ENCODE measurements at regions not wholly inside any gene's neighbourhood (a gene's known extent, or its start where the extent isn't known, plus 50 kb on each side); places are given as distances from the start of the nearest gene placed in this dataset.

DNA sequence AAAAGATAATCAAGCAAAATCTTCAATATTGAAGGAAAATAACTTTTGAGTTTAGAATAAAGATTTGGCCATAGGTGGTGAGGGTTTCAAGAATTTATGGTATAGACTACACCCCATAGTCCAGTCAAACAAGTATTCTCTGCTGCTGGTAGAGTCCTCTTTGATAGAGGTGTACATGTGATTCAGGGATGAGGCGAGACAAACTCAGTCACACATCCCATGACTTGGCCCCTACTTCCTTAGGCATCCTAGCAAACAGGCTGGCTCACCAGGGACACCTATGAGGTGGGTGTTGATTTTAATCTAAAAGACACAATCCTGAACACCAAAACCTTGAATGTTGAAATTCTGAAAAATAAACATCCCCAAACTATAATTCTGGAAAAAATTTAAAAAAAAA, 78.1 kb upstream of the SLC25A13 start:
- ChIA-PET CTCF (no interaction called here), POLR2A (ENCODE audit: unreplicated experiment) (no interaction called here)
- no peak overlapping the region for H2AFZ ChIP-seq
- H3K4me1 ChIP-seq (replicated peaks; ENCODE audit: insufficient read depth) = no peaks in the 10 kb centered on the region
- BruUV-seq (replicated peaks) = no TSS peak
- H3K4me3 ChIP-seq = no peak overlapping the region
- H3K36me3 ChIP-seq (ENCODE audit: low read depth) = no peaks in the 10 kb centered on the region
- H3K9me2 ChIP-seq (ENCODE audit: insufficient read depth) = no peaks in the 10 kb centered on the region
- no peaks in the 10 kb centered on the region for H3F3A ChIP-seq (ENCODE audit: insufficient read depth, low read depth)
- H3K27me3 ChIP-seq (ENCODE audit: insufficient read depth, low read depth) = no peaks in the 10 kb centered on the region
- intact Hi-C loops (cut with micrococcal nuclease; ENCODE audit: unreplicated experiment) = no loop called here
- no peaks in the 10 kb centered on the region; the same call in 1 of the 2 replicates for H3K9me3 ChIP-seq (ENCODE audit: insufficient read depth, low read depth)
- DNase-seq = no peak
- H3K79me2 ChIP-seq (ENCODE audit: low read depth) = no peaks in the 10 kb centered on the region
- no peak overlapping the region for H3K4me2 ChIP-seq
- TF ChIP-seq, protein P1, sequence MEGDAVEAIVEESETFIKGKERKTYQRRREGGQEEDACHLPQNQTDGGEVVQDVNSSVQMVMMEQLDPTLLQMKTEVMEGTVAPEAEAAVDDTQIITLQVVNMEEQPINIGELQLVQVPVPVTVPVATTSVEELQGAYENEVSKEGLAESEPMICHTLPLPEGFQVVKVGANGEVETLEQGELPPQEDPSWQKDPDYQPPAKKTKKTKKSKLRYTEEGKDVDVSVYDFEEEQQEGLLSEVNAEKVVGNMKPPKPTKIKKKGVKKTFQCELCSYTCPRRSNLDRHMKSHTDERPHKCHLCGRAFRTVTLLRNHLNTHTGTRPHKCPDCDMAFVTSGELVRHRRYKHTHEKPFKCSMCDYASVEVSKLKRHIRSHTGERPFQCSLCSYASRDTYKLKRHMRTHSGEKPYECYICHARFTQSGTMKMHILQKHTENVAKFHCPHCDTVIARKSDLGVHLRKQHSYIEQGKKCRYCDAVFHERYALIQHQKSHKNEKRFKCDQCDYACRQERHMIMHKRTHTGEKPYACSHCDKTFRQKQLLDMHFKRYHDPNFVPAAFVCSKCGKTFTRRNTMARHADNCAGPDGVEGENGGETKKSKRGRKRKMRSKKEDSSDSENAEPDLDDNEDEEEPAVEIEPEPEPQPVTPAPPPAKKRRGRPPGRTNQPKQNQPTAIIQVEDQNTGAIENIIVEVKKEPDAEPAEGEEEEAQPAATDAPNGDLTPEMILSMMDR (conservative IDR thresholded peaks at IDR 0.05) = no peak
- no peak for TF ChIP-seq EZH2 (IDR thresholded peaks at IDR 0.05; ENCODE audit: low read depth)
- H4K20me1 ChIP-seq (ENCODE audit: insufficient read depth) = no peaks in the 10 kb centered on the region
- H3K27ac ChIP-seq = no peak overlapping the region

DNA sequence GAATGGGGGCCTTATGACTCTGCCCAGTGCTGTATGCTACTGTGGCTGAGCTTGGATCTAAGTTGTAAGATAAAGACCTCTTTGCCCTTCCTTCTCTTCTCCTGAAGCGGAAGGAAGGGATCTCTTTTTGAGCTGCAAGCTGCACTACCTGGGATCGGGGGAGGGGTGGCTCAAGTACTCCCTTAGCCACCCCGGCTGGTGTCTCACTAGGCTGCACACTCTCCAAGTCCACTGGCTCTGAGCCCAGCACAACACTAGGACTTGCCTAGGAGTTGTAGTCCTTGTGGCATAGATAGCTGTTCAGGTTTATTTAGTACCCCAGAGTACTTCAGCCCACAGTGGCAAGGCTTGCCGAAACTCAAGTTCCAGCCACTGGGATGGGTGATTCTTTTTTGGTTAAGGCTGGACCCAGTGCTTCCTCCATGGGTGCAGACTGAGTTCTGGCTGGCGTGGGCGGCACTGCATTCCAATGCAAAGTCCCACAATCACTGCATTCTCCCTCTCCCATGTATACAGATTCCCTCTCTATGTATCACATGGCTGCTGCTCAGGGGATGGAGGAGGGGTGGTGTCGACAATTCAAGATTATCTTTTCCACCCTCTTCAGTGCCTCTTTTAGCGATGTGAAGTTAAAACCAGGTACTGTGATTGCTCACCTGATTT, 76.2 kb upstream of the SLC25A13 start:
- H3K9me3 ChIP-seq (ENCODE audit: insufficient read depth, low read depth) = peaks cover 7% of the 10 kb centered on the region; the same call in 1 of the 2 replicates
- intact Hi-C loops (cut with micrococcal nuclease; ENCODE audit: unreplicated experiment) = no loop called here
- TF ChIP-seq, protein P1 (conservative IDR thresholded peaks at IDR 0.05) = no peak
- no peak for TF ChIP-seq EZH2 (IDR thresholded peaks at IDR 0.05; ENCODE audit: low read depth)
- POLR2A ChIA-PET (ENCODE audit: unreplicated experiment) = no interaction called here
- BruUV-seq (replicated peaks) = no TSS peak
- H3K4me2 ChIP-seq = no peak overlapping the region
- H3K36me3 ChIP-seq (ENCODE audit: low read depth) = no peaks in the 10 kb centered on the region
- no peak for DNase-seq
- no peak overlapping the region for H2AFZ ChIP-seq
- H4K20me1 ChIP-seq (ENCODE audit: insufficient read depth) = no peaks in the 10 kb centered on the region
- H3K4me1 ChIP-seq (replicated peaks; ENCODE audit: insufficient read depth) = no peaks in the 10 kb centered on the region
- no peaks in the 10 kb centered on the region for H3F3A ChIP-seq (ENCODE audit: insufficient read depth, low read depth)
- no peaks in the 10 kb centered on the region for H3K9me2 ChIP-seq (ENCODE audit: insufficient read depth)
- H3K79me2 ChIP-seq (ENCODE audit: low read depth) = no peaks in the 10 kb centered on the region
- CTCF ChIA-PET = interaction anchor here (0.6 kb wide), 1 partner anchor 321 kb away, joined by 4 read pairs; no protein-coding TSS in a partner anchor
- H3K4me3 ChIP-seq = no peak overlapping the region
- no peaks in the 10 kb centered on the region for H3K27me3 ChIP-seq (ENCODE audit: insufficient read depth, low read depth)
- H3K27ac ChIP-seq = no peak overlapping the region

DNA sequence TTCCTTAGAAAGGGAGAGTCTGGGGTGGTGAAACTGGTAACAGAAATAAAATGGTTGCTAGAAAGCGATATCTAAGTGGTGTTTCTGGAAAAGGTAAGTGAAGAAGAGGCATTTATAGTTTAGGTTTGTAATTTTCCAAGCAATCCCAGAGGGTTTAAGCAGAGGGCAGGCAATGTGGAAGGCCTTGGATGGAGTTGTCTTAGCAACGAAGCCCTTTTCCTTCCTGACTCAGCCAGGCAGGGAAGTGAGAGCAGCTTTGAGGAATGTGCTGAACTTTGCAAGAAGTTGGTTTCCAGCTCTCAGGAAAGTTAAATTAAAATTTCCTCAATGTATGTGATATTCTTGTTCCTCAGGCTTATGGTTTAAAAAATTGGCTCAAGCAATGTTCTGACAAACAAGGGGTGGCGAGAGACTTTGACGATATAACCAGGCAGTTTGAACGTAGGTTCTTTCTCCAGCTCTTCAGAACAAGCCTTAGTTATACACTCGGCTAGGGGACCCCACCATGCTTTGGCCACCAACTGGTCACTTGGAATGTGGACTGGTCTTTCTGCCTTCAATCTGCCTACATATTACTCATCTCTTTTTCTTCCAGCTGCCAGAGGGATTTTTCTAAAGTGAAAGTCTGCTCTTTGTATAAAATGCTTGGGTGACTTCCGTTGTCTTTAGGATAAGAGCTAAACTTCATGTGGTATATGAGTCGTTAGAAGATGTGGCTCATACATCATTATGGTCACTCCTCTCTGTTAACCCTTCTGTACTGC, 66.9 kb upstream of the SLC25A13 start:
- Histone ChIP-seq H3K27ac (no peak overlapping the region), H3K4me2 (peak overlapping the region; percentile 41; the same call in 1 of the 2 replicates), H4K20me1 (ENCODE audit: insufficient read depth) (no peaks in the 10 kb centered on the region), H3K9me2 (ENCODE audit: insufficient read depth) (no peaks in the 10 kb centered on the region), H3K36me3 (ENCODE audit: low read depth) (no peaks in the 10 kb centered on the region), H3F3A (ENCODE audit: insufficient read depth, low read depth) (peaks cover 11% of the 10 kb centered on the region), H2AFZ (no peak overlapping the region), H3K79me2 (ENCODE audit: low read depth) (no peaks in the 10 kb centered on the region), H3K4me1 (replicated peaks; ENCODE audit: insufficient read depth) (peaks cover 20% of the 10 kb centered on the region), H3K4me3 (no peak overlapping the region), H3K27me3 (ENCODE audit: insufficient read depth, low read depth) (no peaks in the 10 kb centered on the region), H3K9me3 (ENCODE audit: insufficient read depth, low read depth) (0 out of 2 replicates have a peak, but pooled peaks cover 3% of the 10 kb centered on the region)
- no peak for DNase-seq
- BruUV-seq (replicated peaks) = no TSS peak
- ChIA-PET POLR2A (ENCODE audit: unreplicated experiment) (no interaction called here), CTCF (no interaction called here)
- TF ChIP-seq, protein P1 (conservative IDR thresholded peaks at IDR 0.05) = no peak
- TF ChIP-seq EZH2 (IDR thresholded peaks at IDR 0.05; ENCODE audit: low read depth) = no peak
- intact Hi-C loops (cut with micrococcal nuclease; ENCODE audit: unreplicated experiment) = no loop called here

Data from PC-9 (cell line).